ENCODE measurements at regions not wholly inside any gene's neighbourhood (a gene's known extent, or its start where the extent isn't known, plus 50 kb on each side); places are given as distances from the start of the nearest gene placed in this dataset.
A peak's percentile ranks its signal among the peaks of the same experiment; 100 is the strongest.

- Histone ChIP-seq H3K27ac (ENCODE audit: low read depth in 1 of 2, low read length in 1 of 2) (no peak overlapping the region), H3K4me1 (ENCODE audit: control insufficient read depth in 5 of 5, insufficient read depth in 5 of 5, low read length in 5 of 5) (peaks cover 0 to 32% (median 6%) of the 10 kb centered on the region in 5 donors), H3K36me3 (ENCODE audit: control insufficient read depth in 4 of 4, insufficient read depth in 4 of 4, low read length in 4 of 4) (no peaks in the 10 kb centered on the region), H3K9ac (ENCODE audit: insufficient read depth in 1 of 2, low read length in 2 of 2) (no peak overlapping the region), H3K9me3 (ENCODE audit: control insufficient read depth in 4 of 4, insufficient read depth in 3 of 4, low read length in 3 of 4) (peaks cover 0 to 2% (median 0%) of the 10 kb centered on the region in 4 donors), H3K4me3 (no peak overlapping the region), H3K27me3 (ENCODE audit: control insufficient read depth in 3 of 3, insufficient read depth in 3 of 3, low read length in 2 of 3) (peaks cover 0 to 2% (median 0%) of the 10 kb centered on the region in 3 donors)
- WGBS, 2 donors = 88 to 91% methylated on average over 4 of the region's 4 CpGs
- TF ChIP-seq CTCF (IDR thresholded peaks at IDR 0.05; ENCODE audit: control extremely low read depth, extremely low read depth) = no peak
- DNase-seq = peak in 1 of 3 donors; percentile 32
- ATAC-seq (ENCODE audit: insufficient read depth, low FRiP score) = no peak
These were observed 57.5 kb upstream of the TMEM178A start for GRCh38 chr2:39608263-39608575.

GRCh38 chr2:39608686-39609441 is 56.9 kb upstream of the TMEM178A start:
- H3K9me3 ChIP-seq (ENCODE audit: control insufficient read depth in 4 of 4, insufficient read depth in 3 of 4, low read length in 3 of 4) = peaks cover 0 to 2% (median 0%) of the 10 kb centered on the region in 4 donors
- no peak overlapping the region for H3K9ac ChIP-seq (ENCODE audit: insufficient read depth in 1 of 2, low read length in 2 of 2)
- no peak overlapping the region for H3K4me3 ChIP-seq
- H3K36me3 ChIP-seq (ENCODE audit: control insufficient read depth in 4 of 4, insufficient read depth in 4 of 4, low read length in 4 of 4) = no peaks in the 10 kb centered on the region
- no peak for TF ChIP-seq CTCF (IDR thresholded peaks at IDR 0.05; ENCODE audit: control extremely low read depth, extremely low read depth)
- peaks cover 0 to 32% (median 6%) of the 10 kb centered on the region in 5 donors for H3K4me1 ChIP-seq (ENCODE audit: control insufficient read depth in 5 of 5, insufficient read depth in 5 of 5, low read length in 5 of 5)
- 52 to 53% methylated on average over 6 of the region's 6 CpGs for WGBS, 2 donors
- peak overlapping the region in 1 of 2 donors; percentile 37 for H3K27ac ChIP-seq (ENCODE audit: low read depth in 1 of 2, low read length in 1 of 2)
- H3K27me3 ChIP-seq (ENCODE audit: control insufficient read depth in 3 of 3, insufficient read depth in 3 of 3, low read length in 2 of 3) = peaks cover 0 to 2% (median 0%) of the 10 kb centered on the region in 3 donors
- peak; percentile 37 to 79 (median 70) for DNase-seq
- ATAC-seq (ENCODE audit: insufficient read depth, low FRiP score) = no peak

GRCh38 chr2:39609917-39610316 is 55.8 kb upstream of the TMEM178A start:
- TF ChIP-seq CTCF (IDR thresholded peaks at IDR 0.05; ENCODE audit: control extremely low read depth, extremely low read depth) = no peak
- no peak for DNase-seq
- H3K27ac ChIP-seq (ENCODE audit: low read depth in 1 of 2, low read length in 1 of 2) = no peak overlapping the region
- no peaks in the 10 kb centered on the region for H3K27me3 ChIP-seq (ENCODE audit: control insufficient read depth in 3 of 3, insufficient read depth in 3 of 3, low read length in 2 of 3)
- H3K9ac ChIP-seq (ENCODE audit: insufficient read depth in 1 of 2, low read length in 2 of 2) = no peak overlapping the region
- WGBS, 2 donors = 78 to 91% methylated on average over 2 of the region's 2 CpGs
- H3K4me1 ChIP-seq (ENCODE audit: control insufficient read depth in 5 of 5, insufficient read depth in 5 of 5, low read length in 5 of 5) = peaks cover 0 to 32% (median 6%) of the 10 kb centered on the region in 5 donors
- no peak for ATAC-seq (ENCODE audit: insufficient read depth, low FRiP score)
- peaks cover 0 to 2% (median 0%) of the 10 kb centered on the region in 4 donors for H3K9me3 ChIP-seq (ENCODE audit: control insufficient read depth in 4 of 4, insufficient read depth in 3 of 4, low read length in 3 of 4)
- H3K36me3 ChIP-seq (ENCODE audit: control insufficient read depth in 4 of 4, insufficient read depth in 4 of 4, low read length in 4 of 4) = no peaks in the 10 kb centered on the region
- no peak overlapping the region for H3K4me3 ChIP-seq

Data from lung (tissue), 11 donors.